Kidney (tissue), 13 donors: ENCODE measurements at regions not wholly inside any gene's neighbourhood (a gene's known extent, or its start where the extent isn't known, plus 50 kb on each side); places are given as distances from the start of the nearest gene placed in this dataset.

Experiments
- DNase-seq, 5 donors: peaks; one replicate each; pipeline ENCODE4 v3.0.0-alpha.2; 2013 to 2020
- FAIRE-seq: peaks from 2 replicates; lab custom pipeline; 2012; peaks lifted over from hg19 to GRCh38; lab: Jason Lieb, UNC
- H3K27ac ChIP-seq, 2 donors: one replicate each; pipeline ENCODE4 v1.7.0; 2013; ENCODE audit warnings: low read depth in 2 of 2, low read length in 2 of 2, inconsistent platforms in 1 of 2
- H3K27me3 ChIP-seq: one replicate; pipeline ENCODE4 v1.7.1; 2013; ENCODE audit warnings: low read length, inconsistent platforms; ENCODE audit not compliant: control insufficient read depth, insufficient read depth
- H3K36me3 ChIP-seq, 3 donors: one replicate each; pipeline versions ENCODE4 v1.7.0 to v1.7.1; 2013; ENCODE audit warnings: low read length in 3 of 3, control low read depth in 1 of 3, inconsistent platforms in 1 of 3; ENCODE audit not compliant: insufficient read depth in 3 of 3, control insufficient read depth in 2 of 3
- H3K4me1 ChIP-seq, 3 donors: one replicate each; pipeline versions ENCODE4 v1.7.0 to v1.7.1; 2013; ENCODE audit warnings: low read length in 3 of 3, inconsistent platforms in 1 of 3, low read depth in 1 of 3; ENCODE audit not compliant: control insufficient read depth in 2 of 3, insufficient read depth in 2 of 3
- H3K4me3 ChIP-seq, 3 donors: one replicate each; pipeline versions ENCODE4 v1.7.0 to v1.8.1; 2013; ENCODE audit warnings: low read length in 3 of 3, control low read depth in 1 of 3, inconsistent platforms in 1 of 3
- H3K9ac ChIP-seq, 3 donors: one replicate each; pipeline versions ENCODE4 v1.7.0 to v1.7.1; 2013; ENCODE audit warnings: low read length in 3 of 3, control low read depth in 1 of 3, inconsistent platforms in 1 of 3
- H3K9me3 ChIP-seq, 3 donors: one replicate each; pipeline versions ENCODE4 v1.7.0 to v1.7.1; 2013; ENCODE audit warnings: low read length in 3 of 3, control low read depth in 1 of 3, inconsistent platforms in 1 of 3; ENCODE audit not compliant: control insufficient read depth in 2 of 3, insufficient read depth in 1 of 3
- CTCF ChIP-seq: IDR thresholded peaks from 3 replicates; pipeline ENCODE4 v1.5.1; 2012; ENCODE audit warnings: mild to moderate bottlenecking, moderate library complexity, borderline replicate concordance; ENCODE audit not compliant: insufficient read depth; ENCODE audit errors: extremely low read depth
- intact Hi-C: fragments of 100-400 bp; cut with DNase I; formaldehyde crosslinking; loops from one replicate; pipeline ENCODE4 v1.11.1; 2022
- donor health status: control.
- donor health status: control.
- donor health status: control.
- donor health status: control.
- donor health status: control.
- donor health status: DM: yes; HTN: yes; CAD: no.
- donor health status: Normal renal cell carcinoma (clear cell type).

- H3K27ac ChIP-seq = no peak overlapping the region
- no peak for DNase-seq
- H3K27me3 ChIP-seq = no peaks in the 10 kb centered on the region
- no peak overlapping the region for H3K9ac ChIP-seq
- H3K36me3 ChIP-seq = no peaks in the 10 kb centered on the region
- no peaks in the 10 kb centered on the region for H3K4me1 ChIP-seq
- TF ChIP-seq CTCF = no peak
- intact Hi-C loops = no loop called here
- no peak for FAIRE-seq
- no peaks in the 10 kb centered on the region for H3K9me3 ChIP-seq
- H3K4me3 ChIP-seq = no peak overlapping the region
Observed at GRCh38 chr16:66093191-66093590, 273.3 kb upstream of the CDH5 start.

GRCh38 chr16:66091471-66091891, 275.0 kb upstream of the CDH5 start:
- H3K27ac ChIP-seq = no peak overlapping the region

GRCh38 chr16:66088681-66089080, 277.8 kb upstream of the CDH5 start:
- H3K27ac ChIP-seq = no peak overlapping the region
- DNase-seq (no peak), FAIRE-seq (no peak)
- no peaks in the 10 kb centered on the region for H3K36me3 ChIP-seq
- no peaks in the 10 kb centered on the region for H3K9me3 ChIP-seq
- TF ChIP-seq CTCF = no peak
- no peaks in the 10 kb centered on the region for H3K4me1 ChIP-seq
- H3K4me3 ChIP-seq = no peak overlapping the region
- intact Hi-C loops = no loop called here
- H3K9ac ChIP-seq = no peak overlapping the region
- H3K27me3 ChIP-seq = no peaks in the 10 kb centered on the region

More at GRCh38 chr16:66091471-66091891, 275.0 kb upstream of the CDH5 start:
- Histone ChIP-seq H3K4me1 (no peaks in the 10 kb centered on the region), H3K36me3 (no peaks in the 10 kb centered on the region), H3K4me3 (no peak overlapping the region), H3K9ac (no peak overlapping the region), H3K27me3 (no peaks in the 10 kb centered on the region), H3K9me3 (no peaks in the 10 kb centered on the region)
- no peak for DNase-seq
- no peak for FAIRE-seq
- no peak for TF ChIP-seq CTCF
- intact Hi-C loops = no loop called here

GRCh38 chr16:66087308-66087707, 279.2 kb upstream of the CDH5 start:
- no peaks in the 10 kb centered on the region for H3K27me3 ChIP-seq
- no peak overlapping the region for H3K27ac ChIP-seq
- DNase-seq = no peak
- no peaks in the 10 kb centered on the region for H3K9me3 ChIP-seq
- H3K4me3 ChIP-seq = no peak overlapping the region
- H3K36me3 ChIP-seq = no peaks in the 10 kb centered on the region
- H3K9ac ChIP-seq = no peak overlapping the region
- no peaks in the 10 kb centered on the region for H3K4me1 ChIP-seq
- TF ChIP-seq CTCF = no peak
- no peak for FAIRE-seq
- intact Hi-C loops = no loop called here
